ENCODE measurements at regions not wholly inside any gene's neighbourhood (a gene's known extent, or its start where the extent isn't known, plus 50 kb on each side); places are given as distances from the start of the nearest gene placed in this dataset.

DNA sequence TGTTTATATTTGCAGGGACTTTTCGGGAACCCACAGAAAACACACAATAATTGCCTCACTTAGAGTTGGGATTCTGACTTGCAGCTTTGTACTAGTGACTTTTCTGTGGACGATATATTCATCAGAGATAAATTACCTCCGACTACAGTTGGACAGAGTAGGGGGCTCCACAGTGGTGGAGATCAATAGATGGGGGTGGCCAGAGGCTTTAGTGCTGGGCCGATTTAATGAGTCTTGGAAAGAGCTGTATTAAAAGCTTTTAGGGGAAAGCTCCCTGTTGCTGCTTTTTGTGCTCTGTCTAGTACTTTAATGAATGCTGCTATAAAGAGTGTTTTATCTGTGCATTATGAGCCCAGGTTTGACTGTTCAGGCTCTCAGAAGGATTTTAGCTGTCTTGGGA lies 359.2 kb upstream of the DPYD start:
- H3K9me3 ChIP-seq (ENCODE audit: control extremely low read depth in 1 of 5, control insufficient read depth in 4 of 5, insufficient read depth in 2 of 5, low read depth in 1 of 5, low read length in 4 of 5), result no peaks in the 10 kb centered on the region
- CTCF ChIA-PET, result no interaction called here
- H3K27ac ChIP-seq (ENCODE audit: insufficient read depth in 1 of 2, low read depth in 1 of 2, low read length in 2 of 2, poor library complexity in 1 of 2, severe bottlenecking in 2 of 2), result no peak overlapping the region
- WGBS (ENCODE audit: insufficient coverage), result 92% methylated on average over 2 of the region's 4 CpGs
- no peaks in the 10 kb centered on the region for H3K27me3 ChIP-seq (replicated peaks in 2 of 5; ENCODE audit: control insufficient read depth in 4 of 5, insufficient read depth in 5 of 5, low read length in 4 of 5)
- POLR2A ChIA-PET, result no interaction called here
- DNase-seq, result no peak
- H3K4me3 ChIP-seq (ENCODE audit: control insufficient read depth in 1 of 7, extremely low read depth in 1 of 7, insufficient read depth in 4 of 7, low read depth in 2 of 7, low read length in 6 of 7), result no peak overlapping the region
- H3K4me1 ChIP-seq (ENCODE audit: control extremely low read depth in 1 of 4, control insufficient read depth in 4 of 4, insufficient read depth in 4 of 4, low read length in 3 of 4), result peaks cover 0 to 2% (median 0%) of the 10 kb centered on the region in 4 experiments
- no peaks in the 10 kb centered on the region for H3K36me3 ChIP-seq (ENCODE audit: control insufficient read depth in 4 of 4, insufficient read depth in 4 of 4, low read length in 3 of 4)

DNA sequence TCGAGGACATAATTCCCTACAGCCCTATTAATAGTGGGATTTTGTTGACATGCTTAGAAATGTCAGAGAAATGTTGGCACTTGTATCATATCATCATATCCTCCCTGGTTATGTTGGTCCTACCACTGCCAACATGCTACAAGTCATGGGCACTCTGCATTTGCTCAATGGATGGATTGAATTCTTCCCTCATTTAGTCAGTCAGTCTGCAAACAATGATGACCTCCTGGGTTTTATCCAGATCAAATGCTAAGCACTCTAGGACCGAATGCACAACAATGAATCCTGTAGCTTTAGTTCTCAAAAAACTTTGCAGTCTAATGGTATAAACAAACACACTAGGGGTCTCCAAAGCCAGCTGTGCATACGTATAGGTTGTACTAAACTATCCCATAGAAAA lies 357.2 kb upstream of the DPYD start:
- POLR2A ChIA-PET, result no interaction called here
- CTCF ChIA-PET, result no interaction called here
- 100% methylated on average over 1 of the region's 3 CpGs for WGBS (ENCODE audit: insufficient coverage)

GRCh38 chr1:98277118-98277517 lies 356.3 kb upstream of the DPYD start:
- Histone ChIP-seq H3K4me3 (ENCODE audit: control insufficient read depth in 1 of 7, extremely low read depth in 1 of 7, insufficient read depth in 4 of 7, low read depth in 2 of 7, low read length in 6 of 7) (no peak overlapping the region), H3K4me1 (ENCODE audit: control extremely low read depth in 1 of 4, control insufficient read depth in 4 of 4, insufficient read depth in 4 of 4, low read length in 3 of 4) (peaks cover 0 to 2% (median 0%) of the 10 kb centered on the region in 4 experiments), H3K9me3 (ENCODE audit: control extremely low read depth in 1 of 5, control insufficient read depth in 4 of 5, insufficient read depth in 2 of 5, low read depth in 1 of 5, low read length in 4 of 5) (peaks cover 0 to 3% (median 0%) of the 10 kb centered on the region in 5 experiments), H3K36me3 (ENCODE audit: control insufficient read depth in 4 of 4, insufficient read depth in 4 of 4, low read length in 3 of 4) (no peaks in the 10 kb centered on the region), H3K27ac (ENCODE audit: insufficient read depth in 1 of 2, low read depth in 1 of 2, low read length in 2 of 2, poor library complexity in 1 of 2, severe bottlenecking in 2 of 2) (no peak overlapping the region), H3K27me3 (replicated peaks in 2 of 5; ENCODE audit: control insufficient read depth in 4 of 5, insufficient read depth in 5 of 5, low read length in 4 of 5) (no peaks in the 10 kb centered on the region)
- POLR2A ChIA-PET, result no interaction called here
- peak in 2 of 3 donors; percentile 3 to 5 for DNase-seq
- CTCF ChIA-PET, result no interaction called here
- no CpG with 5 or more reads among the region's 2 CpGs for WGBS (ENCODE audit: insufficient coverage)

More for the DNA sequence above, 357.2 kb upstream of the DPYD start:
- Histone ChIP-seq H3K9me3 (ENCODE audit: control extremely low read depth in 1 of 5, control insufficient read depth in 4 of 5, insufficient read depth in 2 of 5, low read depth in 1 of 5, low read length in 4 of 5) (peaks cover 0 to 3% (median 0%) of the 10 kb centered on the region in 5 experiments), H3K4me3 (ENCODE audit: control insufficient read depth in 1 of 7, extremely low read depth in 1 of 7, insufficient read depth in 4 of 7, low read depth in 2 of 7, low read length in 6 of 7) (no peak overlapping the region), H3K36me3 (ENCODE audit: control insufficient read depth in 4 of 4, insufficient read depth in 4 of 4, low read length in 3 of 4) (no peaks in the 10 kb centered on the region), H3K27ac (ENCODE audit: insufficient read depth in 1 of 2, low read depth in 1 of 2, low read length in 2 of 2, poor library complexity in 1 of 2, severe bottlenecking in 2 of 2) (no peak overlapping the region), H3K27me3 (replicated peaks in 2 of 5; ENCODE audit: control insufficient read depth in 4 of 5, insufficient read depth in 5 of 5, low read length in 4 of 5) (no peaks in the 10 kb centered on the region), H3K4me1 (ENCODE audit: control extremely low read depth in 1 of 4, control insufficient read depth in 4 of 4, insufficient read depth in 4 of 4, low read length in 3 of 4) (peaks cover 0 to 2% (median 0%) of the 10 kb centered on the region in 4 experiments)
- no peak for DNase-seq

DNA sequence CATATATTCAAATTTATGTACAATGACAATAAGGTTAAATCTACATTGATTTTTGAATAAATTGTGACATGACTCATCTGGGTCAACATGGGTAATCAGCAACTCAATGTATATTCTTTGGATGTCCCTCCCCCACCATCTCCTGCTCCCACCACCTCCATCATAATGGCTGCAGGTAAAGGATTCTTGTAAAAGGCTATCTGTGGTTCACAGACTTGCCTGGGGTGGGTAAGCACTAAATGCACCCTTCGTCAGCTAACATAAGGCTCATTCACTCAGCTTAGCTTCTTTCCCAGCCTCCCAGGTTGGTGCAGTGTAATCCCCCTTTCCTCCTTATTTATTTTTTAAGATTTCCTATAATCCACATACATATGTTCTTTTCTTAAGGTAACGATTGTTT lies 355.7 kb upstream of the DPYD start:
- Histone ChIP-seq H3K36me3 (ENCODE audit: control insufficient read depth in 4 of 4, insufficient read depth in 4 of 4, low read length in 3 of 4) (no peaks in the 10 kb centered on the region), H3K4me1 (ENCODE audit: control extremely low read depth in 1 of 4, control insufficient read depth in 4 of 4, insufficient read depth in 4 of 4, low read length in 3 of 4) (peaks cover 0 to 2% (median 0%) of the 10 kb centered on the region in 4 experiments), H3K27me3 (replicated peaks in 2 of 5; ENCODE audit: control insufficient read depth in 4 of 5, insufficient read depth in 5 of 5, low read length in 4 of 5) (no peaks in the 10 kb centered on the region), H3K4me3 (ENCODE audit: control insufficient read depth in 1 of 7, extremely low read depth in 1 of 7, insufficient read depth in 4 of 7, low read depth in 2 of 7, low read length in 6 of 7) (no peak overlapping the region), H3K9me3 (ENCODE audit: control extremely low read depth in 1 of 5, control insufficient read depth in 4 of 5, insufficient read depth in 2 of 5, low read depth in 1 of 5, low read length in 4 of 5) (peaks cover 0 to 3% (median 0%) of the 10 kb centered on the region in 5 experiments), H3K27ac (ENCODE audit: insufficient read depth in 1 of 2, low read depth in 1 of 2, low read length in 2 of 2, poor library complexity in 1 of 2, severe bottlenecking in 2 of 2) (no peak overlapping the region)
- no CpG with 5 or more reads among the region's 2 CpGs for WGBS (ENCODE audit: insufficient coverage)
- DNase-seq, result no peak
- POLR2A ChIA-PET, result no interaction called here
- CTCF ChIA-PET, result no interaction called here

GRCh38 chr1:98268316-98268715 lies 347.5 kb upstream of the DPYD start:
- DNase-seq, result no peak
- 100% methylated on average over 2 of the region's 3 CpGs for whole genome bisulfite sequencing (ENCODE audit: insufficient coverage)
- POLR2A ChIA-PET, result no interaction called here

DNA sequence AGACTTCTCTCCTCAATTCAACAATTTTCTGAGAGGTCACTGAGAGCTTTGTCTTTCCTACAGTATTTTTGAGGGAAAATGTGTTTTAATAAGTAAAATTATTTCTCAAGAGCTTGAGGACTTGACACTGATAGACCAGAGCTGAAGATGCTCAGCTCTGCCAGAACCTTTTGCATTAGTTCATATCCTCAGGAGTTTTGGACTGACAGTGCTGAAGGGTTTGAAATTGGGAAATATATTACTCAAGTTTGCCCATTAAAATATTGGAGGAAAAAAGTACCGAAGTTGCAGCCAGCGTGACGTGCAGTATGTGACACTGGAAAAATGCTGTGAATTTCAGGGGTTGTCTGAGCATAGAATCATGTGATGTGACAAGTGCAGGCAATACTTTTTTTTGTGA lies 346.6 kb upstream of the DPYD start:
- no peaks in the 10 kb centered on the region for H3K4me1 ChIP-seq (ENCODE audit: control extremely low read depth in 1 of 4, control insufficient read depth in 4 of 4, insufficient read depth in 4 of 4, low read length in 3 of 4)
- POLR2A ChIA-PET, result no interaction called here
- CTCF ChIA-PET, result no interaction called here
- no peak for DNase-seq
- no peak overlapping the region for H3K4me3 ChIP-seq (ENCODE audit: control insufficient read depth in 1 of 7, extremely low read depth in 1 of 7, insufficient read depth in 4 of 7, low read depth in 2 of 7, low read length in 6 of 7)
- no peak overlapping the region for H3K27ac ChIP-seq (ENCODE audit: insufficient read depth in 1 of 2, low read depth in 1 of 2, low read length in 2 of 2, poor library complexity in 1 of 2, severe bottlenecking in 2 of 2)
- WGBS (ENCODE audit: insufficient coverage), result 94% methylated on average over 3 of the region's 3 CpGs
- H3K27me3 ChIP-seq (replicated peaks in 2 of 5; ENCODE audit: control insufficient read depth in 4 of 5, insufficient read depth in 5 of 5, low read length in 4 of 5), result no peaks in the 10 kb centered on the region
- peaks cover 0 to under 1% (median 0%) of the 10 kb centered on the region in 5 experiments for H3K9me3 ChIP-seq (ENCODE audit: control extremely low read depth in 1 of 5, control insufficient read depth in 4 of 5, insufficient read depth in 2 of 5, low read depth in 1 of 5, low read length in 4 of 5)
- H3K36me3 ChIP-seq (ENCODE audit: control insufficient read depth in 4 of 4, insufficient read depth in 4 of 4, low read length in 3 of 4), result no peaks in the 10 kb centered on the region

More at GRCh38 chr1:98268316-98268715, 347.5 kb upstream of the DPYD start:
- H3K36me3 ChIP-seq (ENCODE audit: control insufficient read depth in 4 of 4, insufficient read depth in 4 of 4, low read length in 3 of 4), result no peaks in the 10 kb centered on the region
- H3K27me3 ChIP-seq (replicated peaks in 2 of 5; ENCODE audit: control insufficient read depth in 4 of 5, insufficient read depth in 5 of 5, low read length in 4 of 5), result no peaks in the 10 kb centered on the region
- H3K4me1 ChIP-seq (ENCODE audit: control extremely low read depth in 1 of 4, control insufficient read depth in 4 of 4, insufficient read depth in 4 of 4, low read length in 3 of 4), result no peaks in the 10 kb centered on the region
- H3K9me3 ChIP-seq (ENCODE audit: control extremely low read depth in 1 of 5, control insufficient read depth in 4 of 5, insufficient read depth in 2 of 5, low read depth in 1 of 5, low read length in 4 of 5), result peaks cover 0 to 2% (median 0%) of the 10 kb centered on the region in 5 experiments
- H3K27ac ChIP-seq (ENCODE audit: insufficient read depth in 1 of 2, low read depth in 1 of 2, low read length in 2 of 2, poor library complexity in 1 of 2, severe bottlenecking in 2 of 2), result no peak overlapping the region
- CTCF ChIA-PET, result no interaction called here
- no peak overlapping the region for H3K4me3 ChIP-seq (ENCODE audit: control insufficient read depth in 1 of 7, extremely low read depth in 1 of 7, insufficient read depth in 4 of 7, low read depth in 2 of 7, low read length in 6 of 7)

- ChIA-PET CTCF (no interaction called here), POLR2A (no interaction called here)
- no peaks in the 10 kb centered on the region for H3K36me3 ChIP-seq (ENCODE audit: control insufficient read depth in 4 of 4, insufficient read depth in 4 of 4, low read length in 3 of 4)
- no peak for DNase-seq
- H3K9me3 ChIP-seq (ENCODE audit: control extremely low read depth in 1 of 5, control insufficient read depth in 4 of 5, insufficient read depth in 2 of 5, low read depth in 1 of 5, low read length in 4 of 5), result no peaks in the 10 kb centered on the region
- 100% methylated on average over 2 of the region's 5 CpGs for WGBS (ENCODE audit: insufficient coverage)
- H3K27me3 ChIP-seq (replicated peaks in 2 of 5; ENCODE audit: control insufficient read depth in 4 of 5, insufficient read depth in 5 of 5, low read length in 4 of 5), result no peaks in the 10 kb centered on the region
- H3K27ac ChIP-seq (ENCODE audit: insufficient read depth in 1 of 2, low read depth in 1 of 2, low read length in 2 of 2, poor library complexity in 1 of 2, severe bottlenecking in 2 of 2), result no peak overlapping the region
- H3K4me3 ChIP-seq (ENCODE audit: control insufficient read depth in 1 of 7, extremely low read depth in 1 of 7, insufficient read depth in 4 of 7, low read depth in 2 of 7, low read length in 6 of 7), result no peak overlapping the region
- no peaks in the 10 kb centered on the region for H3K4me1 ChIP-seq (ENCODE audit: control extremely low read depth in 1 of 4, control insufficient read depth in 4 of 4, insufficient read depth in 4 of 4, low read length in 3 of 4)
These were observed 343.9 kb upstream of the DPYD start for GRCh38 chr1:98264727-98265126.

Measured in common myeloid progenitor, CD34-positive (primary cell).